ENCODE measurements at regions not wholly inside any gene's neighbourhood (a gene's known extent, or its start where the extent isn't known, plus 50 kb on each side); places are given as distances from the start of the nearest gene placed in this dataset.

DNA sequence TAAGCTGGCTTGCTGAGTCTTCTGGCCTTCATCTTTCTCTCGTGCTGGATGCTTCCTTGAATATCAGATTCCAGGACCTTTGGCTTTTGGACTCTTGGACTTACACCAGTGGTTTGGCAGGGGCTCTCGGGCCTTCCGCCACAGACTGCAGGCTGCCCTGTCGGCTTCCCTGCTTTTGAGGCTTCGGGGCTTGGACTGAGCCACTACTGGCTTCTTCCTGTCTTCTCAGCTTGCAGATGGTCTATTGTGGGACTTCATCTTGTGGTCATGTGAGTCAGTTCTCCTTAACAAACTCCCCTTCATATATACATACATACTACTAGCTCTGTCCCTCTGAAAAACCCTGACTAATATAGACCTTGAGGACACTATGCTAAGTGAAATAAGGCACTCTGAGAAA lies 78.3 kb upstream of the SSBP2 start:
- TF ChIP-seq, protein P1, sequence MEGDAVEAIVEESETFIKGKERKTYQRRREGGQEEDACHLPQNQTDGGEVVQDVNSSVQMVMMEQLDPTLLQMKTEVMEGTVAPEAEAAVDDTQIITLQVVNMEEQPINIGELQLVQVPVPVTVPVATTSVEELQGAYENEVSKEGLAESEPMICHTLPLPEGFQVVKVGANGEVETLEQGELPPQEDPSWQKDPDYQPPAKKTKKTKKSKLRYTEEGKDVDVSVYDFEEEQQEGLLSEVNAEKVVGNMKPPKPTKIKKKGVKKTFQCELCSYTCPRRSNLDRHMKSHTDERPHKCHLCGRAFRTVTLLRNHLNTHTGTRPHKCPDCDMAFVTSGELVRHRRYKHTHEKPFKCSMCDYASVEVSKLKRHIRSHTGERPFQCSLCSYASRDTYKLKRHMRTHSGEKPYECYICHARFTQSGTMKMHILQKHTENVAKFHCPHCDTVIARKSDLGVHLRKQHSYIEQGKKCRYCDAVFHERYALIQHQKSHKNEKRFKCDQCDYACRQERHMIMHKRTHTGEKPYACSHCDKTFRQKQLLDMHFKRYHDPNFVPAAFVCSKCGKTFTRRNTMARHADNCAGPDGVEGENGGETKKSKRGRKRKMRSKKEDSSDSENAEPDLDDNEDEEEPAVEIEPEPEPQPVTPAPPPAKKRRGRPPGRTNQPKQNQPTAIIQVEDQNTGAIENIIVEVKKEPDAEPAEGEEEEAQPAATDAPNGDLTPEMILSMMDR (conservative IDR thresholded peaks at IDR 0.05; ENCODE audit: low read length): no peak
- no peak for TF ChIP-seq EZH2phosphoT487 (IDR thresholded peaks at IDR 0.05; ENCODE audit: borderline replicate concordance, low read depth, low read length)
